ENCODE measurements at regions not wholly inside any gene's neighbourhood (a gene's known extent, or its start where the extent isn't known, plus 50 kb on each side); places are given as distances from the start of the nearest gene placed in this dataset.
A peak's percentile ranks its signal among the peaks of the same experiment; 100 is the strongest.
"Not testable (repeated sequence)": the region's sequence is repeated elsewhere in the genome, so short reads cannot be mapped to it uniquely, and the experiment has no call there.

- no peak overlapping the region for H3K4me3 ChIP-seq (ENCODE audit: low read length)
- DNase-seq (ENCODE audit: low read depth) = no peak
- TF ChIP-seq, protein P1, sequence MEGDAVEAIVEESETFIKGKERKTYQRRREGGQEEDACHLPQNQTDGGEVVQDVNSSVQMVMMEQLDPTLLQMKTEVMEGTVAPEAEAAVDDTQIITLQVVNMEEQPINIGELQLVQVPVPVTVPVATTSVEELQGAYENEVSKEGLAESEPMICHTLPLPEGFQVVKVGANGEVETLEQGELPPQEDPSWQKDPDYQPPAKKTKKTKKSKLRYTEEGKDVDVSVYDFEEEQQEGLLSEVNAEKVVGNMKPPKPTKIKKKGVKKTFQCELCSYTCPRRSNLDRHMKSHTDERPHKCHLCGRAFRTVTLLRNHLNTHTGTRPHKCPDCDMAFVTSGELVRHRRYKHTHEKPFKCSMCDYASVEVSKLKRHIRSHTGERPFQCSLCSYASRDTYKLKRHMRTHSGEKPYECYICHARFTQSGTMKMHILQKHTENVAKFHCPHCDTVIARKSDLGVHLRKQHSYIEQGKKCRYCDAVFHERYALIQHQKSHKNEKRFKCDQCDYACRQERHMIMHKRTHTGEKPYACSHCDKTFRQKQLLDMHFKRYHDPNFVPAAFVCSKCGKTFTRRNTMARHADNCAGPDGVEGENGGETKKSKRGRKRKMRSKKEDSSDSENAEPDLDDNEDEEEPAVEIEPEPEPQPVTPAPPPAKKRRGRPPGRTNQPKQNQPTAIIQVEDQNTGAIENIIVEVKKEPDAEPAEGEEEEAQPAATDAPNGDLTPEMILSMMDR (IDR thresholded peaks at IDR 0.05; ENCODE audit: insufficient read depth, low read depth, low read length, missing control alignments) = no peak
Observed at GRCh38 chr6:37570482-37571133, 70.9 kb upstream of the CCDC167 start.

DNA sequence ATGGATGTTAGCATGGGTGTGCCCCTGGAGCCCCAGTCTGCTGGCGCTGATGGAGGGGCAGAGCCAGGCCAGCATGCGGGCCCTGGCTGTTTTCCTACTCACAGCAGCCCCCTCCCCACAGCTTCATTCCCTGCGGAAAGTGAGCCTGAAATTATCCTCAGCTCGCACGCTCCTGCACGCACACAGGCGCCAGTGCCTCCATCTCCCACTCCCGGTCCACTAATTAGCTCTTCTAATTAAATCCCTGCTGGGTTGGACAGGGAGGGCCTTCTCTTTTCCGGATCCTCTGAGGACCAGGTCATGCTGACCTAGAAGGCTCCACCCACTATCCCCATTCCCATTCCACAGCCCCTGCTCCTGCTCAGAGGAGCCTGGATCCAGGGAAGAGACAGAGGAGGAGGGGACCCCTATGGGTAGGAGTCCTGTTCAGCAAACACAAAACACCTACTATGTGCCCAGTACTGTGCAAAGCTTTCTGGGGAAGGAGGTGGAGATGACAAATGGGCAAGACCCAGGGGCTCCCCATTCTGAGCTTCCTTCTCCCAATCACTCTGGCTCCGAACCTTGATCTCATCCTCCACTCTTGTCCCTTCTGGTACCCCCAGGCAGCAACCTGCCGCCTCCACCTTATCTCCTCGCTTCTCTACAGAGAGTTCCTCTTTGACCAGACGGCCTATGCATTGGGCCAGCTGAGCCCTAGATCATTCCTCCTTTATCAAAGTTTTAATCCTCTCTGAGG is 70.2 kb upstream of the CCDC167 start:
- no peak overlapping the region for H3K4me3 ChIP-seq (ENCODE audit: low read length)
- TF ChIP-seq, protein P1 (IDR thresholded peaks at IDR 0.05; ENCODE audit: insufficient read depth, low read depth, low read length, missing control alignments) = no peak
- no peak for DNase-seq (ENCODE audit: low read depth)

- DNase-seq (ENCODE audit: low read depth) = no peak
- TF ChIP-seq, protein P1 (IDR thresholded peaks at IDR 0.05; ENCODE audit: insufficient read depth, low read depth, low read length, missing control alignments) = no peak
- no peak overlapping the region for H3K4me3 ChIP-seq (ENCODE audit: low read length)
Observed at GRCh38 chr6:37569317-37569716, 69.6 kb upstream of the CCDC167 start.

DNA sequence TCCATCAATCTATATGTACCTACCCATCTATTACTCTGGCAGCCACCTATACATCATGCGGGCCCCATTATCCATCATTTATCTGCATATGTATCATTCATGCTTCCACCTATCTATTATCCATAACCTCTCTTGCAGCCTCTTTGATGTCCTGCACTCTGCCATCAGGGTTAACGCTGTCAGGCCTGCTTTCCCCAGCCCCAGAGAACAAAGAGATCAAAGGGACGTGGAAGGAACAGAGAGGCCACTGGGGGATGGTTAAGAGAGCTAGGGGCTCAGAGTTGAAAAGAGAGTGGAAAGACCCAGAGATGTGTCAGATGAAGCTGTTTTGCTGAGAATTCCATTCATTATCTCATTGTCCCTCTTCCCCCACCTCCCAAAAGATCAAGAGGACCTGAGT is 67.3 kb upstream of the CCDC167 start:
- no peak for DNase-seq (ENCODE audit: low read depth)
- TF ChIP-seq, protein P1 (IDR thresholded peaks at IDR 0.05; ENCODE audit: insufficient read depth, low read depth, low read length, missing control alignments) = no peak
- H3K4me3 ChIP-seq (ENCODE audit: low read length) = no peak overlapping the region

GRCh38 chr6:37566111-37566949 is 66.6 kb upstream of the CCDC167 start:
- peak overlapping the region; percentile 22 for H3K4me3 ChIP-seq (ENCODE audit: low read length)
- TF ChIP-seq, protein P1 (IDR thresholded peaks at IDR 0.05; ENCODE audit: insufficient read depth, low read depth, low read length, missing control alignments) = peak; percentile 49
- DNase-seq (ENCODE audit: low read depth) = peak; percentile 29

DNA sequence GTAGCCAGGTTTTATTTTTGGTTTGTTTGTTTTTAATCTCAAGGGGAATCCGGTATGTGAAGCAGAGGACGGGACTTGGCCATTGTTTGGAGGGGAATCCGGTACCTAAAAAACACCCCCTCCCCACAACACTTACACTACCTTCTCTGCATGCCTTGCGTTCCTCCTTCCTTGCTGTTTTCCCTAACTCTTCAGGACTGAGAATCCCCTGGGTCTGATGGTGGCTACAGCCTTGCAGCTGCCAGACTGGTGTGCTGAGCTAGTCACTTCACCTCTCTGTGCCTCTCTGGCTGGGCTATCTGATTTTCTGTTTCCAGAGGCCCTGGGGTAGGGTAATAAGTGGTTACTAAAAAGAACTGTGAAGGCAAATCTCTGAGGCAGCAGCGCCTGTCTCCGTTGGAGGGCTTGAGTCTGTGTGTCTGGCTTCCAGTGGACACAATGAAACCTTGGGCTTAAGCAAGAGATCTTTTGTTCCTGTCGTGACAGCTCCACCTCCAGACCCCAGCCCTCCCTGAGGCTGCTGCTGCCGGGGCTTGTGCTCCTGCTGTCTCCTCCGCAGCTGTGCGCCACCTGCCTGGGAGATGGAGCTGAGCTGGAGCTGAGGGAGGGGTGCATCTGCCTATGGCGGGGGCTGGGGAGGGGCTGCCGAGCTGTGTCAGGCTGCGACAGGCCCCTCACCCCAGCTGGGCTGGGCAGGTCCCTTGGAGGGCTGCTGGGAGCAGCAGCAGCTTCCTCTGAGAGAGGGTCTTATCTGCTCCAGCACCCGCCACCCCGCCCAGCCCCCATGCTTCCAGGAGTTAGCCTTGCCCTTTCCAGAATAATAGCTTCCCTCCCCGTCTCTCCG is 65.8 kb upstream of the CCDC167 start:
- no peak overlapping the region for H3K4me3 ChIP-seq (ENCODE audit: low read length)
- no peak for DNase-seq (ENCODE audit: low read depth)
- TF ChIP-seq, protein P1 (IDR thresholded peaks at IDR 0.05; ENCODE audit: insufficient read depth, low read depth, low read length, missing control alignments) = peak; percentile 13

- H3K4me3 ChIP-seq (ENCODE audit: low read length); DNase-seq (ENCODE audit: low read depth): not testable (repeated sequence)
Observed at GRCh38 chr6:37562926-37563288, 63.2 kb upstream of the CCDC167 start.
